Left ventricle myocardium inferior (tissue), 1 donor: ENCODE measurements at regions not wholly inside any gene's neighbourhood (a gene's known extent, or its start where the extent isn't known, plus 50 kb on each side); places are given as distances from the start of the nearest gene placed in this dataset.

ENCODE experiments used
- DNase-seq: peaks from one replicate; pipeline ENCODE4 v3.0.0-alpha.2; 2020
- H3K27ac ChIP-seq: fragments of 200-600 bp; replicated peaks from 2 replicates; pipeline ENCODE4 v1.8.0; 2021
- H3K27me3 ChIP-seq: fragments of 200-600 bp; 2 replicates; pipeline ENCODE4 v1.8.0; 2021; ENCODE audit warnings: low read depth
- H3K36me3 ChIP-seq: fragments of 200-600 bp; 2 replicates; pipeline ENCODE4 v1.8.0; 2021
- H3K4me1 ChIP-seq: fragments of 200-600 bp; 2 replicates; pipeline ENCODE4 v1.8.0; 2021
- H3K4me3 ChIP-seq: fragments of 200-600 bp; 2 replicates; pipeline ENCODE4 v1.8.0; 2021; ENCODE audit warnings: mild to moderate bottlenecking, moderate library complexity
- H3K9me3 ChIP-seq: fragments of 200-600 bp; replicated peaks from 2 replicates; pipeline ENCODE4 v1.8.0; 2021
- CTCF ChIP-seq: fragments of 200-600 bp; IDR thresholded peaks from 2 replicates; pipeline ENCODE4 v1.8.0; 2021; ENCODE audit warnings: antibody characterized with exemption, mild to moderate bottlenecking, borderline replicate concordance
- intact Hi-C: fragments of 100-400 bp; cut with micrococcal nuclease; formaldehyde crosslinking; loops from one replicate; pipeline ENCODE4 v1.11.0; 2022
- donor health status: DM: no; HTN: yes; CAD: no; lungs with severe emphysema.

DNA sequence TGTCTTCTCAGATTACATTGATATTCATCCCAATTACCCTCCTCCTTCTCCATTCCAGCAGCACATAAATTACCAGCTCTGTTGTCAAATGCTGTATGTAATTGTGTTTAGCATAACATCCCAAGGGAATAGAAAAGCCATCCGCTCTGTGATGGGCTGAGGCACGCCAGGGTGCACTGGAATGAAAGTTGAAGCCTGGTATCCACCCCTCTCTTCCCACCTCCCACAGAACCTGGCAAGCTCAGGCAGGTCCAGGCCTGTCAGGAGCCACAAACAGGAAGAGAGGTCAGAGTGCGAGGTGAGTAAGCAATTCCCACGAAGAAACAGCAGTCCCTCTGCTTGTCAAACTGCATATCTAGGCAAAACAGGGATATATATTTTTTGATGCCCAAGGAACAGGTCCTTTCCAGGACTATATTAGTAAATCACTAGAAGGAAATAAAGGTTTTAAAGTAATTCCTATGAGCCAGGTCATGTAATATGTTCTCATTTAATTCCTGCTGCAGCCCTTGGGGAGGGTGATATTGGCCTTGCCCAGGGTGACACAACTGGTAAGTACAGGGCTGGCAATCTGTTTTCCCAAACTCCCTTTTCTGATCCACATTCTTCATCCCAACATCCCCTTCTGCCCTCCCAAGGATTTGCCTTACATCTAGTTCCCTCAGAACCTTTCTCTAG lies 155.6 kb upstream of the GHITM start:
- no peaks in the 10 kb centered on the region for H3K36me3 ChIP-seq
- DNase-seq: no peak
- no peak overlapping the region for H3K4me3 ChIP-seq
- H3K27ac ChIP-seq: no peak overlapping the region
- peaks cover 3% of the 10 kb centered on the region for H3K9me3 ChIP-seq
- H3K27me3 ChIP-seq: peaks cover 5% of the 10 kb centered on the region
- intact Hi-C loops: no loop called here
- TF ChIP-seq CTCF: no peak
- no peaks in the 10 kb centered on the region for H3K4me1 ChIP-seq

- no peak overlapping the region for H3K4me3 ChIP-seq
- peaks cover 5% of the 10 kb centered on the region for H3K27me3 ChIP-seq
- H3K9me3 ChIP-seq: peaks cover 3% of the 10 kb centered on the region
- DNase-seq: no peak
- no peaks in the 10 kb centered on the region for H3K4me1 ChIP-seq
- H3K27ac ChIP-seq: no peak overlapping the region
- no peaks in the 10 kb centered on the region for H3K36me3 ChIP-seq
- TF ChIP-seq CTCF: no peak
- intact Hi-C loops: no loop called here
Measured at GRCh38 chr10:83984256-83984640, 155.1 kb upstream of the GHITM start.

DNA sequence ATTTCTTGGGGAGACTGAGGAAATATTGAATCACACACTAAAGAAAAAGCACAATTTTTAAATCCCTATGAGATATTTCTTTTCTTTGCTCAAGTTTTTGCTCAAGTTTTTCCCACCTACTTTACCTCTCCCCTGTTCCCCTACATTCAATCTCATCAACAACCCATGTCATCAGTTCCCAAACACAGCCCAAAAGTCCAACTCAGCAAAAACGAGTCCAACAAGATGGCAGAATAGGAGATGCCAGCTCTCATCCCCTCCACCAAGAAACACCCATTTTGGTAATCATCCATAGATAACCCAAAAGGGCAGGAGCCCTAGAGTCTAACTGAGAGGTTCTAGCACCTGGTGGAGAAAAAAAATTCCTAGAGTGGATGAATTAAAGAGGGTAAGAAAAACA lies 152.5 kb upstream of the GHITM start:
- intact Hi-C loops: no loop called here
- H3K27ac ChIP-seq: no peak overlapping the region
- no peak for DNase-seq
- no peak for TF ChIP-seq CTCF
- H3K36me3 ChIP-seq: no peaks in the 10 kb centered on the region
- H3K4me3 ChIP-seq: no peak overlapping the region
- H3K9me3 ChIP-seq: peaks cover 3% of the 10 kb centered on the region
- no peaks in the 10 kb centered on the region for H3K27me3 ChIP-seq
- H3K4me1 ChIP-seq: no peaks in the 10 kb centered on the region

GRCh38 chr10:83987216-83987615 lies 152.1 kb upstream of the GHITM start:
- no peaks in the 10 kb centered on the region for H3K36me3 ChIP-seq
- no peaks in the 10 kb centered on the region for H3K27me3 ChIP-seq
- no peaks in the 10 kb centered on the region for H3K4me1 ChIP-seq
- no peak for TF ChIP-seq CTCF
- DNase-seq: no peak
- intact Hi-C loops: no loop called here
- peaks cover 3% of the 10 kb centered on the region for H3K9me3 ChIP-seq
- no peak overlapping the region for H3K4me3 ChIP-seq
- H3K27ac ChIP-seq: no peak overlapping the region

DNA sequence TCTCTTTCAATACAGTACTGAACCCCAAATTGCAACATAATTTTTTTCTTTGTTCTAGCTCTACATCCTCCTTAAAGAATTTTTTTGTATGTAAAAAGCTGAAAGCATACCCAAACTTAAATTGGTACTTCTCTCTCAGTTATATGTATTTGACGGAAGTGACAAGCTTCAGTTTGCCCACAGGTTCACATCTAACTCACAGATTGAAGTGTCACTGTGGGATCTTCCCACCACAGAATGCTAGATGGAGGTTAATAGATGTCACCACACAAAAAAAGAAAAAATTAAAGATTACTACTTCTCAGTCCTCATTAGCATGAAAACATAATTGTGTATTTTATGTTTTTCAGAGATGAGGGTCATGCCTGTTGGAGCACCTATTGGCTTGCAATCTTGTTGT lies 150.9 kb upstream of the GHITM start:
- no peak for DNase-seq
- Histone ChIP-seq H3K27ac (no peak overlapping the region), H3K4me3 (no peak overlapping the region), H3K36me3 (no peaks in the 10 kb centered on the region), H3K9me3 (peaks cover 3% of the 10 kb centered on the region), H3K27me3 (no peaks in the 10 kb centered on the region), H3K4me1 (no peaks in the 10 kb centered on the region)
- no peak for TF ChIP-seq CTCF
- intact Hi-C loops: no loop called here
